Mucosa of gallbladder (tissue), 1 donor: ENCODE measurements at regions not wholly inside any gene's neighbourhood (a gene's known extent, or its start where the extent isn't known, plus 50 kb on each side); places are given as distances from the start of the nearest gene placed in this dataset.

Experiments used
- DNase-seq: peaks from one replicate; pipeline ENCODE4 v3.0.0-alpha.2; 2020; ENCODE audit warnings: low spot score
- donor health status: DM: no; HTN: no; CAD: no.

DNA sequence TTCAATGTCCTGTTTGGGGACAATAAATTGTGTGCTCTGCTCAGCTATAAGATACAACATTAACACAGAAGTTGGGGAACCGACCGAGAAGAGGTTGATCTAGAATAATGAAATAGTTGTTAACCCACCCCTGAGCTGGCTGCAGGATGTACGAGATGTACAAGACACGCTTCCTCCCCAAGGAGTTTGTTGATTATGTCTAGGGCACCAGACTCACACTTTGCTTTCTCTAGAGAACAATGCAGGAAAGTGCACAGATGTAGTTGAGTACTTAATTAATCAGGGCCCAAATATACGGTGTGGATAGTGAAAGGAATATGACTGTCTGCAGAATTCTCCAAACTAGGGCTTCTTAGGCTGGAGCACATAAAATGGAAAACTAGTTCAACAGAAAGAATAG, 415.2 kb upstream of the TNP1 start:
- DNase-seq, result no peak

- DNase-seq, result no peak
These were observed 414.7 kb upstream of the TNP1 start for GRCh38 chr2:217274578-217274977.

DNA sequence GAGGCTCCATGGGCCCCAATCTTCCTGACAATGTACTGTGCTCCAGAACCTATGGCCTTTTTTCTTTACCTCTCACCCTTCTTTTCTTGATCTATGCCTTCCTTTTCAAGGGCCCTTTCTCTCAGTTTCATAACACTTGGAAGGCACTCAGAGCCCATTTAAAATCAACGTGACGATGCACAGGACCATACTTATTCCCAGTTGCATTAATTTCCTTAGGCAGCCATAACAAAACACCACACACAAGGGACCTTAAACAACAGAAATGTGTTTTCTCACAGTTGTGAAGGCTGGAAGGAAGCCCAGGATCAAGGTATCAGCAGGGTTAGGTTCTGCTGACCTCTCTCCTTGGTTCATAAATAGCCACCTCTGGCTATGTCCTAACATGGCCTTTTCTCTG, 414.0 kb upstream of the TNP1 start:
- DNase-seq, result no peak

DNA sequence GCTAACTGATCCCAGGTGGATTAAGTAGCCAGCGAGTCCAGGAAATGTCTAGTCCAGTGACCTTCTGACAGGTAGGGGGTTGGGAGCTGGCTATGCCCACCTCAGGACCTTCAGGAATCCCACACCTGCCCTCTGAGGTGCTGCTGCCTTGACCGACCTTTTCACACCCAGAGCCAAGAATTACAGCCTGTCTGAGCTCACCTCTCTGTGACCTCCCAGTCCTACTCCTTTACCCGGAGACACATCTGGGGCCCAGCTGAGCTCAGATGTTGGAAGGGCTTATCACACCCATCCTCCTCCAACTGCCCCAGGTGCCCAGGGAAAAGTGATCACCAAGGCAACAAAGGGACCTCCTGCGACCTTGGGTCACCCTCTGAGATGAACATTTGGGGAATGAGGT, 413.3 kb upstream of the TNP1 start:
- no peak for DNase-seq

- no peak for DNase-seq
These were observed 411.9 kb upstream of the TNP1 start for GRCh38 chr2:217271813-217272212.

DNA sequence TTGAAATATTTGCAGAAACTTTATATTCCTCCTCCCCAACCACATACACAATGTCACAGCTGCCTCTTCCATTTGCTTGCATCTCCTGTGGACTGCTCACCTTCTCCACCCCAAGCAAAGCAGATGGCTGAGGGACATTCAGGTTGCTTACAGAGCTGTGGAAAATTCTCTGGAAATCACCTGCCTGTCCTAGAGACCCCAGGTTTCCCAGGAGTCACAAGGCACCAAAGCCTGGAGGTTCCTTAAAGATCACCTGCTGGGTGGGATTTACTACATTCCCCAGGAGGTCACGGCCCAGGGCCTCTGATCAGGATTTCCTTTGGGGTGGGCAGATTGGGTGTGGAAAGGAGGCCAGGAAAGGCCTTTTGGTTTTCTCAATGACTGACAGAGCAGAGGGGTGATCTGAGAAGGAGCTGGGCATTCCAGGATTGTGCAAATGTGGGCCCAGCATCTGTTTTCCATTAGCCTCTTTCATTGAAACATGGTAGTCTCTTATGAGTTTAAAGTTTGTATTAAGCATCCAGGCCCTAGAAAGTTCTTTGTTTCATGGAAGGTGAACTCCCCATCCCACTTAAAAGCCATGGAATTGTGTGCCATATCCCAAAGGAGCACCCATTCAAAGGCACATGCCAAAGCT, 410.7 kb upstream of the TNP1 start:
- DNase-seq, result no peak

DNA sequence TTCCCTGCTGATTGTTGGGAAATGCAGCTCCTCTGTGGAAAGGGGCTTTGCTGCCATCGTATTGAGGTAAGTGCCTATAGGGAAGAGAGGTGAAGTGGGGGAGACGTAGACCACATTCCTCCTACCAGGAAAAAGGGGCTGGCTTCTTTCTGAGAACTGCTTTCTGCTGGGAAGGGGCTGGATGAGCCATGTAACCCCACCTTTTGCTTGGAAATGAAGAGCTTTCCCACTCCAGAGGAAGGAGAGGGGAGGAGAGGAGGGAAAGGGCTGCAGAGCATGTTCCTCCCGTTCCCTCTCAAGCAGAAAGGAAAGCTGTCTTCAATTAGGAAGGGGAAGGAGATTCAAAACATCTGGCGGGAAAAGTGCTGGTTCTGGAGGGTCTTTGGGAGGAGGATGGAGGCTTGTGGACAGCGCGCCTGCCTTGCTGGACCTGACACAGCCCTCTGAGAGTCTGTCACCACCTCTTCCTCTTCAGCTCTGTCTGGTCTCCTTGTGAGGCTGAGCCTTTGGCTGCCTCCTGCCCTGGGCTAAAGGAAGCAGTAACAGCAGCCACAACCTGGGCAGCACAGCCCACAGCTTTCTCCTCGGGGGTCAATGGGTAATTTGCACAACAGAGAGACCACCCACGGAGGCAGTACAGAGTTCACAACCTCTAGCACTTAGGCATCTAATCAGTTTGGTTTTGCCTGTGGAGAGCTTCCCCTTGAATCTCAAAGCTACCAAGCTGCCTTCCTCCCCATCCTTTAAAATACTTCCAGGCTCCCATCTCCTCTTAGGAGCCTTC, 410.0 kb upstream of the TNP1 start:
- DNase-seq, result no peak

DNA sequence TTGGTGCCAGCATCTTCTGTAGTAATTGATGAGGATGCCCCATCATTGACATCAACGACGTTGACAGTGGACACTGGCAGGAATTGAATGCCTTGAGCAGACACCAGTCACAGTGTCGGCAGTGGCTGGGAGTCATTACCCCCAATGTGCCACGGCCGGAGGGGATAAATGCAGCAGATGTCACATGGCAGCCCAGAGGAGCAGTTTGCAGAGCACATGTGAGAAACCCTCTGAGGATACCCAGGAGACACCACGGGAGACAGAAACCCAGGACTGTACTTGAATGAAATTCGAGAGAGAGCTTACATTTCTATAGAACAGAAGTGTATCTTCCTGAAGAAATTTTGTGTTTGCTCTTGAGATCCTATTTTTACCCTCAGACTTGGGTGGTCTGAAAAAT, 409.1 kb upstream of the TNP1 start:
- no peak for DNase-seq

GRCh38 chr2:217267758-217268157, 407.9 kb upstream of the TNP1 start:
- DNase-seq, result no peak

DNA sequence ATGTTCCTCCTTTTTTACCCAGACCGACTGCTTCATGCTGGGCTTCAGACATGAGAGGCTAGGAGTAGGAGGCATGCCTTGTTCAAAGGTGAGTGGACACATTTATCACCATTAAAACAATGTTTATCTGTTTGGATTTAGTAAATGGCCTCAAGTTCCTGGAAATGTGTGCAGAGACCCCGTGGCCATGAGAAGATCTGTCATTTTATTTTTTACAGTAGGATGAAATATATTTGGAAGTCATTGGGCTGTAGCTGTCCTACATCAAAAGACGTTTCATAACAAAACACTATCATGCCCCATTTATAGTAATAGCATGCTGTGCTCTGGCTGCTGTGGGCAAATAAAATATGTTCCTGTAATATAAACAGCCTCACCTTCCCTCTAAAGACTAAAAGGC, 403.9 kb upstream of the TNP1 start:
- no peak for DNase-seq

- no peak for DNase-seq
These were observed 403.0 kb upstream of the TNP1 start for GRCh38 chr2:217262911-217263310.

DNA sequence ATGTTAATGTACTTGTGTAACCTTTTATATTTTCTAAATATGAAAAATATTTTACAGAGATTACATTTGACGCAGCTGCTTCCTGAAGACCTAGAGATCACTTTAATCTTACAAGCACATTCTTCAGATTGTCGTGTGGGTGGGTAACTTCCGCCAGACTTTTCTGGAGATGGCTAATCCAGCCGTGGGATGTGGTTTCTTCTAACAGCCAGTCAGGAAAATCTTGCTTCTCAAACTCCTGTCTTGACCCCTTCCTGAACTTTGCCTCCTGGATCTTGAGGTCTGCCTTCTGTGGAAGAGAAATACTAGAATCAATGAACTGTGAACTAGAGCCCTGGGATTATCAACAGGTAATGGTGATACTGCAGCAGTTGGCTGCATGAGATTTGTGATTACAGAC, 401.6 kb upstream of the TNP1 start:
- DNase-seq, result no peak

DNA sequence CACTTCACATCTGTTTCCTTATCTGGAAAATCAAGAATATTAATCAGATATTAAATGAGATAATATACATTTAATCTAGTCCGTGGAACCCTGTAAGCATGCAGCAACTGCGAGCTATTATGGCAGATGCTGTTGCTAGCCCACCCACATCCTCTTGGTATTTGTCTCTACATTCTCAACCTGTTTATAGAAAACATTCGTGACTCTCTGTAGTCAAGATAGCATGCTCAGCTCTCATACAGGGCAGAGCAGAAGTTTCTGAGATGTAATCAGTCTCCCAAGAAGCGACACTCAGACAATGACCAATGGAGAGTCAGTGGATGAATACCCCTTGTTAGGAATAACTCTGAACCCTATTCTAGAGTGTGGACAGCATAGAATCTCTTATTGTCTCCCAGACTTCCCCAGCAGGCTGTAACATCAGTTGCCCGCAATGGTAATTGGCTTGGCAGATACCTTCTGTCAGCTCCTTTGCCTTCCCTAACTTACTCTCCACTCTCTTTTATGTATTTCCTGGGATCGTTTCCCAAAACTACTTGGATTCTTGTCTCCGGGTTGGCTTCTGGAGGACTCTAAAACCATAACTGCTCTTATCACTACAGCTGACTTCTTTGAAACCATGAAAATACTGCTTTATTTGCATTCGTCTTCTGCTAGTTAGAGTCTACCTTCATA, 400.7 kb upstream of the TNP1 start:
- DNase-seq, result no peak

GRCh38 chr2:217258170-217258569, 398.3 kb upstream of the TNP1 start:
- no peak for DNase-seq

DNA sequence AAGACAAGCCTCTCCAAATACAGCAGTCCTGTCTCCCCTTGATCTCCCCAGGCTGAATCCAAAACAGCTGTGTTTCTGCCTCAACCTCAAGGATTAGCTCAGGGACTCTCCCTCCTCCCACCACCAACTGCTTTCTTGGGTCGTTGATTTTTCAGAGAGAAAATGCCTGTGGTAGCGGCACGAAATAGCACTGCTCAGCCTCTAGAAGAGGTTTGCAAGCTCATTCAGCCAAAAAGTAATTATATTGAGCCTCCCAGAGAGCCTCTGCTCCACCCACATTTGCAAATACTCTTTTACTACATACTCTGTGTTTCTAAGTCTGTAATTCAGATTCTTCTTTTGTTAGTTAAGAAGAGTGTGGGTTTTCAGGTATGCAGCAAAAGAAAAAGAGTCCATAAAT, 396.4 kb upstream of the TNP1 start:
- no peak for DNase-seq

DNA sequence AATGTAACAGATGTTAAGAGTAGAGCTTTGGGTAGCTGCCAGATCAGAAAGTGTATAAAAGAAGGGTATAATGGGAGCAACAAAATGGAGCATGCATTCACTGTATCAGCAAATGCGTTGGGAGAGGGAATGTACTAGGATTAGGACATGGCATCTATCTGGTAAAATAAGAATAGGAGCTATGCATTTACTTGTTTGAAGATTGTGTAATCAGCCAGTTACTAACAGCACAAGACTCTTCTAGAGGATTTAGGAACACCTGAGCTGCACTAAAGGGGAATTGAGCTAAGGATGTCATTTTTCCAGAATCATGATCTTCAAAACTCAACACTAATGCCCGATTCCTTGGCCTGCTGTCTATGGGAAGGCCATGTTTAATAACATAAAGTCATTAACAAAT, 394.2 kb upstream of the TNP1 start:
- DNase-seq, result no peak

DNA sequence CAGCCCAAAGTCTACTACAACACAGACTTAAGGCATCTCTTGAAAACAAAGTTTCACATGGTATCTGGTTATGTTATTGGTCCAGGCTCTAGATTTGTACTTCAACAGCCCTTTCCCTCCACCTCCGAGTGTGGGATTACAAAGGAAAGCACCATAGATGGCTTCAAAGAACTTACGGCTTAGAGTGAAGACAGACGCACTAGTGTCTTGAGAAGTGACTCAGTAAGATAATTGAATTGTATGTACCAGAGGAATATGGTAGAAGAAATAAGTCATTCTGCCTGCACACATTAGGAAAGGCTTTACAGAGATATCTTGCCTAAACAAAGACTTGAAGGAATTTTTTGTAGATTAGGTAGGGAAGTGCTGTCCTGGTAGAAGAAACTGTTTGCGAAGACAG, 392.3 kb upstream of the TNP1 start:
- DNase-seq, result no peak

GRCh38 chr2:217250013-217250524, 390.2 kb upstream of the TNP1 start:
- DNase-seq, result peak; percentile 41

GRCh38 chr2:217249121-217250012, 389.5 kb upstream of the TNP1 start:
- DNase-seq, result peak; percentile 43

GRCh38 chr2:217248312-217248935, 388.6 kb upstream of the TNP1 start:
- DNase-seq, result peak; percentile 58

GRCh38 chr2:217247476-217247875, 387.6 kb upstream of the TNP1 start:
- no peak for DNase-seq
